ENCODE measurements at regions not wholly inside any gene's neighbourhood (a gene's known extent, or its start where the extent isn't known, plus 50 kb on each side); places are given as distances from the start of the nearest gene placed in this dataset.

DNA sequence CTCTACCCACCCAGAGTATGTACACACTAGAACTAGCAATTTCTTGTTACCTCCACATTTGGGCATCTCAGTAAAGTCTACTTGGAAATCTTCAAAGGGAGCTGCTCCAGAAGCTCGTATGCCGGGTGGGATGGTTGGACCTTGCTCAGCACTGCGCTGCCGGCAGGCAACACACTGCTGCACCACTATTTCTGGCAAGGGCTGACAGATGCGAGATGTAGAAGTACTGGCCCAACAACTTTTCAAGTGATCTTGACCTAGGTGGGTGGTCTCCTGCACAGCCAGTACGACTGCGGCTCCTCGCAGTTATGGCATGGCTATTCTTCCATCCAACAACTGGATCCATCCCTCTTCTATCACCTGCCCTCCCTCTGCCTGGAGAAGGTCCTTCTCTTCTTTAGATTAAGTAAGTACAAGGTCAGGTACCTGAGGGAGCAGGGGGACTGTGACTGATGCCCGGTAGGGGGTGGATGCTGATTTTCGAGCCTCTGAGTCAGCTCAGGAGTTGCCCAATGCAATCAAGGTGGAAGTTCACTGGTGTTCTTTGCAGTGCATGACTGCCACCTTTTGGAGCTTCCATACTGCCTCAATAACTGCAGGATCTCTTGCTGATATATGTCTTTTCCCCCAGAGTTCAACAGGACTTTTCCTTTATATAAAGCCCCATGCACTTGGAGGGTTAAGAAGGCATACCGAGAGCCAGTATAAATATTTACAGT lies 100.4 kb upstream of the SLC1A4 start (continued):
- TF ChIP-seq, protein P1, sequence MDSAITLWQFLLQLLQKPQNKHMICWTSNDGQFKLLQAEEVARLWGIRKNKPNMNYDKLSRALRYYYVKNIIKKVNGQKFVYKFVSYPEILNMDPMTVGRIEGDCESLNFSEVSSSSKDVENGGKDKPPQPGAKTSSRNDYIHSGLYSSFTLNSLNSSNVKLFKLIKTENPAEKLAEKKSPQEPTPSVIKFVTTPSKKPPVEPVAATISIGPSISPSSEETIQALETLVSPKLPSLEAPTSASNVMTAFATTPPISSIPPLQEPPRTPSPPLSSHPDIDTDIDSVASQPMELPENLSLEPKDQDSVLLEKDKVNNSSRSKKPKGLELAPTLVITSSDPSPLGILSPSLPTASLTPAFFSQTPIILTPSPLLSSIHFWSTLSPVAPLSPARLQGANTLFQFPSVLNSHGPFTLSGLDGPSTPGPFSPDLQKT (CRISPR knock-in tag; IDR thresholded peaks at IDR 0.05; ENCODE audit: borderline replicate concordance), result no peak
- TF ChIP-seq SMAD1 (CRISPR knock-in tag; IDR thresholded peaks at IDR 0.05; ENCODE audit: borderline replicate concordance, low read depth) (no peak), KLF13 (CRISPR knock-in tag; IDR thresholded peaks at IDR 0.05) (no peak), CBX2 (IDR thresholded peaks at IDR 0.05; ENCODE audit: low read depth, low read length) (no peak), CBX2 (CRISPR knock-in tag; IDR thresholded peaks at IDR 0.05; ENCODE audit: low read depth) (no peak), MED13 (CRISPR knock-in tag; IDR thresholded peaks at IDR 0.05) (no peak), HMG20A (CRISPR knock-in tag; IDR thresholded peaks at IDR 0.05; ENCODE audit: borderline replicate concordance) (no peak; the same call in 1 of the 2 replicates), ESRRA (CRISPR knock-in tag; IDR thresholded peaks at IDR 0.05; ENCODE audit: low read depth) (no peak), ELF4 (CRISPR knock-in tag; IDR thresholded peaks at IDR 0.05; ENCODE audit: borderline replicate concordance) (no peak), ZNF790 (CRISPR knock-in tag; IDR thresholded peaks at IDR 0.05; ENCODE audit: borderline replicate concordance) (no peak), ZNF549 (CRISPR knock-in tag; IDR thresholded peaks at IDR 0.05) (no peak), ELF1 (CRISPR knock-in tag; IDR thresholded peaks at IDR 0.05) (no peak), HNRNPH1 (optimal IDR thresholded peaks at IDR 0.05; ENCODE audit: low read depth, low read length) (no peak), SALL2 (CRISPR knock-in tag; IDR thresholded peaks at IDR 0.05) (no peak)
- TF ChIP-seq, protein P2, sequence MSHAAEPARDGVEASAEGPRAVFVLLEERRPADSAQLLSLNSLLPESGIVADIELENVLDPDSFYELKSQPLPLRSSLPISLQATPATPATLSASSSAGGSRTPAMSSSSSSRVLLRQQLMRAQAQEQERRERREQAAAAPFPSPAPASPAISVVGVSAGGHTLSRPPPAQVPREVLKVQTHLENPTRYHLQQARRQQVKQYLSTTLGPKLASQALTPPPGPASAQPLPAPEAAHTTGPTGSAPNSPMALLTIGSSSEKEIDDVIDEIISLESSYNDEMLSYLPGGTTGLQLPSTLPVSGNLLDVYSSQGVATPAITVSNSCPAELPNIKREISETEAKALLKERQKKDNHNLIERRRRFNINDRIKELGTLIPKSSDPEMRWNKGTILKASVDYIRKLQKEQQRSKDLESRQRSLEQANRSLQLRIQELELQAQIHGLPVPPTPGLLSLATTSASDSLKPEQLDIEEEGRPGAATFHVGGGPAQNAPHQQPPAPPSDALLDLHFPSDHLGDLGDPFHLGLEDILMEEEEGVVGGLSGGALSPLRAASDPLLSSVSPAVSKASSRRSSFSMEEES (CRISPR knock-in tag; IDR thresholded peaks at IDR 0.05), result no peak
- TF ChIP-seq, protein P3, sequence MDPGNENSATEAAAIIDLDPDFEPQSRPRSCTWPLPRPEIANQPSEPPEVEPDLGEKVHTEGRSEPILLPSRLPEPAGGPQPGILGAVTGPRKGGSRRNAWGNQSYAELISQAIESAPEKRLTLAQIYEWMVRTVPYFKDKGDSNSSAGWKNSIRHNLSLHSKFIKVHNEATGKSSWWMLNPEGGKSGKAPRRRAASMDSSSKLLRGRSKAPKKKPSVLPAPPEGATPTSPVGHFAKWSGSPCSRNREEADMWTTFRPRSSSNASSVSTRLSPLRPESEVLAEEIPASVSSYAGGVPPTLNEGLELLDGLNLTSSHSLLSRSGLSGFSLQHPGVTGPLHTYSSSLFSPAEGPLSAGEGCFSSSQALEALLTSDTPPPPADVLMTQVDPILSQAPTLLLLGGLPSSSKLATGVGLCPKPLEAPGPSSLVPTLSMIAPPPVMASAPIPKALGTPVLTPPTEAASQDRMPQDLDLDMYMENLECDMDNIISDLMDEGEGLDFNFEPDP (CRISPR knock-in tag; conservative IDR thresholded peaks at IDR 0.05), result no peak
- TF ChIP-seq, protein P4, sequence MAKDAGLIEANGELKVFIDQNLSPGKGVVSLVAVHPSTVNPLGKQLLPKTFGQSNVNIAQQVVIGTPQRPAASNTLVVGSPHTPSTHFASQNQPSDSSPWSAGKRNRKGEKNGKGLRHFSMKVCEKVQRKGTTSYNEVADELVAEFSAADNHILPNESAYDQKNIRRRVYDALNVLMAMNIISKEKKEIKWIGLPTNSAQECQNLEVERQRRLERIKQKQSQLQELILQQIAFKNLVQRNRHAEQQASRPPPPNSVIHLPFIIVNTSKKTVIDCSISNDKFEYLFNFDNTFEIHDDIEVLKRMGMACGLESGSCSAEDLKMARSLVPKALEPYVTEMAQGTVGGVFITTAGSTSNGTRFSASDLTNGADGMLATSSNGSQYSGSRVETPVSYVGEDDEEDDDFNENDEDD (CRISPR knock-in tag; IDR thresholded peaks at IDR 0.05; ENCODE audit: borderline replicate concordance), result no peak
- TF ChIP-seq, protein P5, sequence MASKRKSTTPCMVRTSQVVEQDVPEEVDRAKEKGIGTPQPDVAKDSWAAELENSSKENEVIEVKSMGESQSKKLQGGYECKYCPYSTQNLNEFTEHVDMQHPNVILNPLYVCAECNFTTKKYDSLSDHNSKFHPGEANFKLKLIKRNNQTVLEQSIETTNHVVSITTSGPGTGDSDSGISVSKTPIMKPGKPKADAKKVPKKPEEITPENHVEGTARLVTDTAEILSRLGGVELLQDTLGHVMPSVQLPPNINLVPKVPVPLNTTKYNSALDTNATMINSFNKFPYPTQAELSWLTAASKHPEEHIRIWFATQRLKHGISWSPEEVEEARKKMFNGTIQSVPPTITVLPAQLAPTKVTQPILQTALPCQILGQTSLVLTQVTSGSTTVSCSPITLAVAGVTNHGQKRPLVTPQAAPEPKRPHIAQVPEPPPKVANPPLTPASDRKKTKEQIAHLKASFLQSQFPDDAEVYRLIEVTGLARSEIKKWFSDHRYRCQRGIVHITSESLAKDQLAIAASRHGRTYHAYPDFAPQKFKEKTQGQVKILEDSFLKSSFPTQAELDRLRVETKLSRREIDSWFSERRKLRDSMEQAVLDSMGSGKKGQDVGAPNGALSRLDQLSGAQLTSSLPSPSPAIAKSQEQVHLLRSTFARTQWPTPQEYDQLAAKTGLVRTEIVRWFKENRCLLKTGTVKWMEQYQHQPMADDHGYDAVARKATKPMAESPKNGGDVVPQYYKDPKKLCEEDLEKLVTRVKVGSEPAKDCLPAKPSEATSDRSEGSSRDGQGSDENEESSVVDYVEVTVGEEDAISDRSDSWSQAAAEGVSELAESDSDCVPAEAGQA (IDR thresholded peaks at IDR 0.05; ENCODE audit: low read depth), result no peak
- TF ChIP-seq, protein P5 (CRISPR knock-in tag; IDR thresholded peaks at IDR 0.05; ENCODE audit: borderline replicate concordance), result no peak

Measured in HepG2 (cell line).